HG02759 (cell line): ENCODE measurements at regions not wholly inside any gene's neighbourhood (a gene's known extent, or its start where the extent isn't known, plus 50 kb on each side); places are given as distances from the start of the nearest gene placed in this dataset.

Experiments used
- ATAC-seq: cut with Tn5 transposase; IDR thresholded peaks from one replicate; pipeline ENCODE4 v1.9.1; 2021; ENCODE audit warnings: mild to moderate bottlenecking, moderate library complexity; ENCODE audit not compliant: unreplicated experiment

DNA sequence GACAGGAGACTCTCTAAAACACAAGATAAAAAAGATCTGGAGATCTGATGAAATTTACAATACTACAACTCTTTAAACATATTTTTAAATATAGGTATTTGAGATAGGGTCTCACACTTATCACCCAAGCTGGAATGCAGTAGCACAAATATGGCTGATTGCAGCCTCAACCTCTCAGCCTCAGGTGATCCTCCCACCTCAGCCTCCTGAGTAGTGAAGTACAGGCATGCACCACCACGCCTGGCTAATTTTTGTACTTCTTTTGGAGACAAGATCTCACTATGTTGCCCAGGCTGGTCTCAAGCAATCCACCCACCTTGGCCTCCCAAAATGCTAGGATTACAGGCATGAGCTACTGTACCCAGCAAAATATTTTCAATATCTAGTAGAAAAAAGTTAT is 170.0 kb upstream of the NR5A2 start:
- ATAC-seq: no peak

DNA sequence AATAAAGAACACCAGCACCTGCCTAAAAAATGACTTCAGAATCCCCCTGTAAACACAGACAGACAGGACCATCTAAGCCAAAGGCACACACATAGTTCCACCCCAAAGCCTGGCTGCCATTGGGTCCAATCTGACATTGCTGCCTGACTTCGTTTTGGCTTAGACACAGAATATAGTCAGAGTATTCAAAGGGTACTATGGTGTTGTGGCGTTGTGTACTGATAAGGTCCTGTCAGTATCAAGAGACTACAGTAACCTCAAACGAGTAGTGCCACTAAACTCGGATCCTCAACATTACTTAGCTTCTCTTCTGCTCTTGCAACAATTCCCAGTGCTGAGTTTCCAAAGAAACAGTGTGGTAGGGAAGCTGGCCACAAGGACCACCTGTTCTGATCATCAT is 169.3 kb upstream of the NR5A2 start:
- no peak for ATAC-seq

DNA sequence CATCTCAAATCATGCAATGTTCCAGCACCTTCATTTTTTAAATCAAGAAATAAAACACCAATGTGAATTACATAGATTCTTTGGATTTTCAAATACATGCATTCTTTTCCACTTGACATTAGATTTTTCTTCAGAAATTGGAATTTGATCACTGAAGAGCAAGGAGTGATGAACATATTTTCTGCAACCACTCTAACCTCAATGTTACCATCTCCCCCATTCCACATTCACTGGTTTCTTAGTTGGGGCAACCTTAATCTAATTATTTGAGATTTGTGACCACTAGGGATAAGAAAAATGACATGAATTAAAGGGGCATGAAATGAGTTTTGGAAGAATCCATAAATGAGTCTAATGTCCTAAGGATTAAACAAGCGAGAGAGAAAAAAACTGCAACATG is 168.7 kb upstream of the NR5A2 start:
- no peak for ATAC-seq

DNA sequence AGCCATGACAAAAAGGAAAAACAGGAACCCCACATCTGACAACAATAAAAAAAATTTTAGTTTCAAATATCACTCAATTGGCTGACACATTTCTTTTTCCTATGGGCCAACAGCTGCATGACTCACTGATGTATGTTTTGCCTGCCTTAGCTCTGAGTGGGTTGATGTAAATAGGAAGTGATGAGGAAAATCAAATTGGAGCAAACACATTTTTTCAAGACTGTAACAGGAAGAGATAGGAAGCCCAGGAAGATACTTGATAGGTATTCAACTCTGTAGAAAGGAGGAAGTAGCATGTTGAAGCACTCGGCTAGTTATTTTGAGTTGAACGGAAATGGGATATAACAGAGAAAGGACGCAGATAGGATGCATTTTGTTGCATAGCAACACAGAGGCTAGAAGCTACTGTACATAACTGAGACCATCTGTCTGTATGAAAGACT is 168.0 kb upstream of the NR5A2 start:
- ATAC-seq: no peak

DNA sequence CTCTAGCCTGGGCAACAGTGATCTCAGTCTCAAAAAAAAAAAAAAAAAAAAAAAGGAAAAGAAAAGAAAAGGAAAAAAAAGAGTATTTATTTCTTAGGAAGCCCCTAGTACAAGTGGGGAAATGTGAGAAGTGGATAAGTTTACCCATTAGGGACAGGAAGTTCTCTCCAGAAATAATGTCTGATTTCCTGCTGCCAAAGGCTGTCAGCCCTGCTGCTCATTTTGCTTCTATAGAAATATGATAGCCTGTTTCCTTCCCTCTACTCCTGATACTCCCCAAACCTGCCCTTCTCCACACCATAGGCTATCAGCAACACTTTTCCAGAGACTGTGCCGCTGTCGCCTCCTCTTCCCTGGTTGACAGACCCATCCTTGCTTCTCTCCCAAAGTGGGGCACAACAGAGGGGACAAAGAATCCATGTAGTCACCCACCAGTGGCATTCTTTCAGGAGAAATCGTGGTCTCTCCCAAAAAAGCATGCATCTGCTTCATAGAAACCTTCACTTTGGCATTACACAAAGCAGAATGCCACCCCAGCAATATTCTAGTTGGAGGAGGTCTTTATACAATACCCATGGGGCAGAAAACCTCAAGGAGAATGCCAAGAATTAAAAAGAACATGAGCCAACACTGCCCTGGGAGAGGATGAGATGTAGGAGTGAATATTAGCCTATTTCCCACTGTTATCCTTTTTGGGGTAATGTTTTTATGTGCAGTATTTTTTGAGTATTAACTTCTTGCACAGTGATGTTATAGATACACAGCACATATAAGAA is 166.3 kb upstream of the NR5A2 start:
- ATAC-seq: no peak

DNA sequence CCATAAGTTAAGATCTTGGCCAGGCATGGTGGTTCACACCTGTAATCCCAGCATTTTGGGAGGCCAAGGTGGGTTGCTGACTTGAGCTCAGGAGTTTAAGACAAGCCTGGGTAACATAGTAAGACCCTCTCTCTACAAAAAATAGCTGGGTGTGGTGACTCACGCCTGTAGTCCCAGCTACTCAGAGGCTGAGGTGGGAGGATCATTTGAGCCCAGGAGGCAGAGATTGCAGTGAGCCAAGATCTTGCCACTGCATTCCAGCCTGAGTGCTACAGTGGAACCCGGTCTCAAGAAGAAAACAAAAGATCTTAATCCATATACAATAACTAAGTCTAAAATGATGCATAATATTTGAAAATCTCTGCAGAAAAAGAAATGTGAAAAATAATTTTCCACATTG is 165.5 kb upstream of the NR5A2 start:
- ATAC-seq: no peak

DNA sequence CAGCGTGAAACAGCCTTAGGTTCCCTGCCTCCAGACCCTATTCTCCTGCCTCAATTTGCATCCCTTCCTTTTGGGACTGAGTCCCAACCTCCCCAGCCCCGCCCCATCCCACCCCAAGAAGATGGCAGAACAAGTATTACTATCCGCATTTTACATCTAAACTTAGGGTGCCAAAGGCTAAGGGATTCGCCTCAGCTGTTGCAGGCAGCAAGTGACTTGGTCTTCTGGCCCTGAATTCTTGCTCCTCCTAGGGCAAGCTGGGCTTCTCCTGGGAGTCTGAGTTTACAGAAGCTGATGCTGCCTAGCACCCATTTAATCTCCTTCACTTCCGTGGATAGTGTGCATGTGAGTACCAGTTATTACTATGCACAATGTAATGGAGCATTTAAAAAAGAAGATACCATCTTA is 161.3 kb upstream of the NR5A2 start:
- no peak for ATAC-seq

DNA sequence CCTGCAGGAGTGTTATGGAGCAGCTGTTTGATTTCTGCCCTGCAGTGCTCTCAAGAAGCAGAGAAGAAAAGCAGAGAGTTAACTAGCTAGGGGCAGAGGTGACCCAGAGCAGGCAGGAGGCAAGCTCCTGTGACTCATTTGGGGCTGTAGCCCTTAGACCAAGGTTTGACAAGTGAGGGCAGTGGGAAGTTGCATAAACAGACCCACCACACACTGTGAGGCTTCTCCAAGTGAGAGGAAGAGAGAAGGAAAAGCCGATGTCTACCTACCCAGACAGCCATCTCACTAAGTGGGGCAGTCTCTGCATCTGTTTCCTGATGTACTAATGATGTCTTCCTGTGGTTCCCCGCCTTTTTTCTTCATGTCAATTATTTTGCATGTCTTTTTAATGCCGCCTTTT is 159.9 kb upstream of the NR5A2 start:
- no peak for ATAC-seq

DNA sequence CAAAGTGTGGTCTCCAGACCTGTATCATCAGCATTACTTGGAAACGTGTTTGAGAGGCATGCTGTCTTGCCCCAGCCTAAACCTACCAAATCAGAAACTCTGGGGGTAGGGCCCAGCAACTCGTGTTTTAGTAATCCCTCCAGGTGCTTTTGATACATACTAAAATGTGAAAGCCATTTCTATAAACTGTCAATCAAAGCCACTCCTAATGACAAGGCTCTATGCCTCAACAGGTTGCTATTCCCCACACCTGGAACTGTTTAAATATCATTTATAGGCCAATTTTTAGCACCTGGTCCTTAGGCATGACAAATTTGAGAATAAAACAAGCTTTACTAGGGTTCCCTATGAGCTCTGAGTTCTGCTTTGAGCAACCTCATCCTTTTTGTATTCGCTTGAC is 158.7 kb upstream of the NR5A2 start:
- no peak for ATAC-seq

DNA sequence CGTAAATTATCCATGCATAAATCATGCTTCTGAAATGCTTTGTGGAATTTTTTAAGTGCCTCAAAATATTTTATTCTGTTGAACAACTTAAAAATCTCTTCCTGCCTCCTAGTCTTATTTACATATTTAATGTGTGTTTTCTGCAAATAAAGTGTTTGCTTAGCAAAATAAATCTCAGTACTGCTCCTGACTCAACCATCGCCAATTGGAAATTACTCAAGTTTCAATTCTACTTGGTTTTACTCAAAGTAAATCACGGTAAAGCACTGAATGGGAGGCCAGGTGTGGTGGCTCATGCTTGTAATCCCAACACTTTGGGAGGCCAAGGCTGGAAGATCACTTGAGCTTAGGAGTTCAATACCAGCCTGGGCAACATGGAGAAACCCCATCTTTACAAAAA is 152.2 kb upstream of the NR5A2 start:
- ATAC-seq: no peak

DNA sequence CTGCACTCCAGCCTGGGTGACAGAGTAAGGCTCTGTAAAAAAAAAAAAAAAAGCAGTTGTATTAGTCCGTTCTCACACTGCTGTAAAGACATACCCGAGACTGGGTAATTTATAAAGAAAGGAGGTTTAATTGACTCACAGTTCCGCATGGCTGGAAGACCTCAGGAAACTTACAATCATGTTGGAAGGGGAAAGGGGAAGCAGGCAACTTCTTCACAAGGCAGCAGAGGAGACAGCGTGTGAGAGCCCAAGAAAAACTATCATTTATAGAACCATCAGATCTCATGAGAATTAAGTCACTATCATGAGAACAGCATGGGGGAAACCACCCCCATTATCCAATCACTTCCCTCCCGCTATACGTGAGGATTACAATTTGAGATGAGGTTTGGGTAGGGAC is 151.7 kb upstream of the NR5A2 start:
- ATAC-seq: no peak

DNA sequence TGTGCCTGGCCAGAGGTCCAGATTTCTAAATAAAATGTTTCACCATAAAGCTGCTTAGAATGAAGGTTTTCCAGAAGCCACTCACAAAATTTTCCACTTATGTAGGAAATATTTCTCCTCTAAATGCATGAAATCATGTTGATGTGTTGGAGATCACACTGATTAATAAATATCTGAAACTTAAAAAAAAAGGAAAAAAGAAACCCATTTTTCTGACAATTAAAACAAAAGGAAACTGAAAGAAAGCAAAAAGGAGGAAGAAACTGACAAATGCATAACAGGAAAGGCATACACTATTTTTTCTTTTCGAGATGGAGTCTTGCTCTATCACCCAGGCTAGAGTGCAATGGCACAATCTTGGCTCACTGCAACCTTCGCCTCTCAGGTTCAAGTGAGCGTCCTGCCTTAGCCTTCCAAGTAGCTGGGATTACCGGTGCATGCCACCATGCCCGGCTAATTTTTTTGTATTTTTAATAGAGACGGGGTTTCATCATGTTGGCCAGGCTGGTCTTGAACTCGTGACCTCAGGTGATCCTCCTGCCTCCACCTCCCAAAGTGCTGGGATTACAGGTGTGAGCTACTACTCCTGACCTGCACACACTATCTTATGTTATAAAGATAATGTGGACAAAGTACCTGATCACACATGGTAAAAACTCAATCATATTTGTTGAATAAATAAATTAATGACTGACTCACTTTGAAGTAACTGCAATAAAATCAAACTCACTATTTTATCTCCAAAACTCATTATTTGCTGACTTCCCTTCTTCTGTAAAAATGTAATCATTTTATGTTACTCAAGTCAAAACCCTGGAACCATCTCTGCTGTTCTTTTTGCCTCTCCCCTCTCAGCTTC is 149.8 kb upstream of the NR5A2 start:
- no peak for ATAC-seq

DNA sequence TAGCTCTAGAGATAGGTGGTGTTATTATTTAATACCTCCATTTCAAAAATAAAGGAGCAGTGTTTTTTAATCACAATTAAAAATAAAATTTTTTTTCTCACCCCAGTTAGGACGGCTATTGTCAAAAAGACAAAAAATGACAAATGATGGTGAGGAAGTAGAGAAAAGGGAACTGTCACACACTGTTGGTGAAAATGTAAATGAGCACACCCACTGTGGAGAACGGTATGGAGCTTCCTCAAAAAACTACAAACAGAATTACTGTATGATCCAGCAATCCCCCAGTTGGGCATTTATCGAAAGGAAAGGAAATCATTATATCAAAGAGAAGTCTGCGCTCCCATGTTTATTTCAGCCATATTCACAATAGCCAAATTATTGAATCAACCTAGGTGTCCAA is 148.7 kb upstream of the NR5A2 start:
- no peak for ATAC-seq

DNA sequence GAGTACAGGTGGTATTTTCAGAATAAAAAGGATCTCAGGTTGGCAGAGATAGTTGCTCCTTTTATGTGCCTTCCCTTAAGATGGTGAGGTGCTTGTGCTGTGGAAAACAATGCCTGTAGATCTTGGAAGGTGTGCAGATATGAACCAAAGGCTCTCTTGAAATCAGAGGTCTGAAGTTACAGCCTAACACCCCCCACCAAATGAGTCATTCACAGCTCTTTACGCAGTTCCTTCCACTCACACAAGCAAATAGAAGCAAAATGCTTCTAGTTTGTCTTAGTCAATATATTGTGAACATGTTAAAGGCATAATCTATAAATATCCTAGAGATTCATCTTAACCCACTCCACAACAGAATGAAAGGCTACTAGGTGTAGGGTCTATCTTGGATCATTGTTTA is 128.9 kb upstream of the NR5A2 start:
- ATAC-seq: no peak

DNA sequence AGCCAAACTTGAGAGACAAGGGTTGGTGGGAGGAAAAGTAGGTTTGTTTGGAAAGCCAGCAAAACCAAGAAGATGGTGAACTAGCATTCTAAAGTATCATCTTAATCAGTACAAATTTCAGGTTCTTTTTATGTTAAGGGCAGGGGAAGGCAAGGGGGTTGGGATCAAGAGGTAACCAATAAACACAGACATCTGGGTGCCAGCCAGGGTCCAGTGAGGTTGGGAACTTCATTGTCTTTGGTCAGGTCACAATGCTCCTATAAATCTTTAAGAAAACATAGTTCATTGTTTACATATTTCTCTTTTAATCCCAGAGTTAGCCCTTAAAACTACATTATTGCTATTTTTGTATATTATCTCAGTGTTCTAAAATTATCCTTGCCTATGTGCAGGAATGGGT is 126.2 kb upstream of the NR5A2 start:
- no peak for ATAC-seq

DNA sequence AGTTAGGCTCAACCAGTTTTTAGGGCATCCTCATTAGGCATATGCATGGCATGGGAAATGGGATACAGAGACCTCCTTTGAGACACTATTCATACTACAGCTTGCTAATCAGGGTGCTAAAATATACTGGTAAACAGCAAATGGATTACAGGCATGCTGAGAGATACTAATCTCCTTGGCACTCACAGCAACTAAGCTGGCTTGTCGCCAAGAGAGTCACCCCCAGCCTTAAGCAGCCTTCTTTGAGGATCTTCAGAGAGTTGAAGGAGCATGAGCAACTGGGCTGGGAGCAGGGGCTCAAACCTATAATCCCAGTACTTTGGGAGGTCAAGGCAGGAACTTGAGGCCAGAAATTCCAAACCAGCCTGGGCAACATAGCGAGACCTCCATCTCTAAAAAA is 120.1 kb upstream of the NR5A2 start:
- ATAC-seq: no peak

DNA sequence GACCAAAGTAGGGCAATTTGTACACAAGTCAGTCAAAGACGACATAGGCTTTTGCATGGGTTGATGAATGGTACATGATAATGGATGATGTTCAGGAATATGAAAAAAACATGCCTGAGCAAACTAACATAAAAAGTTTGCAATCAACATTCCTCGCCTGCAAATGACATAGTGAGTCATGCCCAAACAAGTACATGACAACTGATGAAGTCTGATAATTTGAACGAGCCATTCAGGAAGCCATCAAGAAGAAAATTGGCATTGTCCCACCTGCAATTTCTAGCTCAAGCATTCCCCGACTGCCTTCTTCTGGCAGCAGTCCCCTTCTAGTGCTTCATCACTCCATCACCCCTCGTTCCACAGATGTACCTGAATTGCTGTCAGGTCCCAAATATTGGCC is 118.4 kb upstream of the NR5A2 start:
- no peak for ATAC-seq

DNA sequence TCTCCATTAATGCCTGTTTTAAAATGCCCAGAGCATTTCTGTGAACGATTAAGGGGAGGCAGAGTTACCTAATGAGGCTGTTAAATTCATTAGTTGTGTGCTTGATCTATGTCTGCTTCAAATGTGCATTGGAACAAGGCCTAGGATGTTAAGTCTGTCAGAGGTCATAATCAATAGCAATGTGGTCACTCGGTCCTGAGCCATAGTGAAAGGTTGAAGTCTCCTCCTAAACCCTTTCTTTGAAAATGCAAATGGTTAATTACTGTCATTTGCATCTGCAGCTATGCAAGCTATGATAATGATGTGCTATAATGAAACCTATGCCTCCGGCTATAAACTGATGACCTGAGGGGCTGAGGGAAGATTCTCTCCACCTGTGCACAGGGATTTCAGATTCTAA is 114.2 kb upstream of the NR5A2 start:
- no peak for ATAC-seq

DNA sequence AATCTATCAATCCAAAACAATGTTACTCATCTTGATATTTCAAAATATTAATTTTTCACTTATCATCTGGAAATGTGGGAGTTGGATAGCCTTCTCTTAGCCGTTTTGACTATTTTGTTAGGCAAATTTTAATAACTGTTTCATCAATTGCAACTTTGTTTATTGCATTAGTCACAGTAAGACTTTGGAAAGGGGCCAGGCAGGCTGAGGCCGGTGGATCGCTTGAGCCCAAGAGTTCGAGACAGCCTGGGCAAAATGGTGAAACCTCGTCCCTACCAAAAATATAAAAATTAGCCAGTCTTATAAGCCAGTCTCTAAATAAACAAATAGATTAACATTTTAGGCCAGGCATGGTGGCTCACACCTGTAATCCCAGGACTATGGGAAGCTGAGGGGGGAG is 113.0 kb upstream of the NR5A2 start:
- ATAC-seq: no peak

DNA sequence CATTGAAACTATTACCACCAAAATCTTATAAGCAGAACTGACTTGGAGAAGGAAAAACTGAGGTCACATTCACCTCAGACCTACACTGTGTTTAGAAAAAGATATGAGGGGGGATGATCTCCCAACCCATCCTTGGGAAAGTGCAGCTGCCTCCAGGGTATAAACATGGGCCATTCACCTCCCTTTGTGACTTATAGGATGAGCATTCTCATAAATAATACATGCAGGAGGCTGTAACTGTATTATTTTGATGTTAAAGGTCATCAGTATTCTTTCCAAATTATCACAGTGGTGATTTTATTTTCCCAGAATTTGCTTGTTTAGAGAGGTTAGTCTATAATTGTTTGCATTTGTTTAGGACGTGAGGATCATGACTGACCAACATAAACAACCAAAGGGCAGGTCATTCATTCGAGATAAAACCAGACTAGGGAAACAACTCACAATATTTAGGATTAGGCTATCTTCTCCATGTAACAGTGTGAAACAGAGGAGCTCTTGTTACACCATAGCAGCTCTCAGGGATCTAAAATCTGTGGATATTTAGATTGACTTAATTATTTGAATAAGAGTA is 109.2 kb upstream of the NR5A2 start:
- ATAC-seq: no peak

DNA sequence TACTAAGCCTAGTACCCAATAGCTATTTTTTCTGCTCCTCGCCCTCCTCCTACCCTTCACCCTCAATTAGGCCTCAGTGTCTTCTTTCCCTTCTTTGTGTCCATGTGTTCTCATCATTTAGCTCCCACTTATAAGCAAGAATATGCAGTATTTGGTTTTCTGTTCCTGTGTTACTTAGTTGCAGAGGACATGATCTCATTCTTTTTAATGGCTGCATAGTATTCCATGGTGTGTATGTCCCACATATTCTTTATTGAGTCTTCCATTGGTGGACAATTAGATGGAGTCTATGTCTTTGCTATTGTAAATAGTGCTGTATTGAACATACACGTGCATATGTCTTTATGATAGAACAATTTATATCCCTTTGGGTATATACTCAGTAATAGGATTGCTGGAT is 106.9 kb upstream of the NR5A2 start:
- ATAC-seq: no peak

DNA sequence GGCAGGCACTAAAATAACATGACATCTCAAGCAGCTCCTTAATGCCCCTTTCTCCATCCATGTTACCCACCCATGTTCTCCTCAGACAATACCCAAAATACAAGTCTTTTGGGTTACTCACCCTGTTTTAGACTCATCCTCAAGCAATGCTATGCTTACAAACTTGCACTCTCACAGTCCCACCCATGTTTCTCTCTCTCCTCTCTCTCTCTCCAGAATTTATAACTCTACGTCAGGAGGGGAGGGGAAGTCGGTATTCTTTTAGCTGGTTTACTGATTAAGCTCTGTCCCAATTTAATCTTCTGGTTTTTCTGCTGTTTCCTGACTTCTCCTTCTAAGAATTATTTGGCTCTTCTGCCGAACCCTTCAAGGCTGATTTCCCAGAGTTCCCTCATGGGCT is 98.0 kb upstream of the NR5A2 start:
- ATAC-seq: no peak
